8988T (cell line): ENCODE measurements at regions not wholly inside any gene's neighbourhood (a gene's known extent, or its start where the extent isn't known, plus 50 kb on each side); places are given as distances from the start of the nearest gene placed in this dataset.

Experiments used
- DNase-seq: peaks from one replicate; pipeline ENCODE4 v3.0.0; 2011

- DNase-seq: no peak
Observed at GRCh38 chr12:3336606-3337311, 154.2 kb upstream of the PRMT8 start.

DNA sequence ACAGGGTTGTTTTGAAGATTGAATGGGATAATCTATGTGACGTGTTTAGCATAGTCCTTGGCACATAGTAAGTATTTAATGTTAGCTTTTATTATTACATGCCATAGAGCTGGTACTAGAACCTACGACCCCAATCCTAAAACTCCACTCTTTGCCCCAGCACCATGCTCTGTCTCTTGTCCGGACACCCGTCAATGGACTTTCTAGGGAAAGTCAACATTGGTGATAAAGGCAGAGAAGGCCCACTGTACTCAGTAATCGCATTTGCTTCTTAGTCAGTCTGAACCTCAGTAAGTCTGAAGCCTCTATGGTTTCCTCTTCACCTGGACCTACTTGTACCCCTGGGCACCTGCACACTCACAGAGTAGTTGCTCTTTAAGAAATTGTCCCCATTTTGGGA lies 153.1 kb upstream of the PRMT8 start:
- no peak for DNase-seq

DNA sequence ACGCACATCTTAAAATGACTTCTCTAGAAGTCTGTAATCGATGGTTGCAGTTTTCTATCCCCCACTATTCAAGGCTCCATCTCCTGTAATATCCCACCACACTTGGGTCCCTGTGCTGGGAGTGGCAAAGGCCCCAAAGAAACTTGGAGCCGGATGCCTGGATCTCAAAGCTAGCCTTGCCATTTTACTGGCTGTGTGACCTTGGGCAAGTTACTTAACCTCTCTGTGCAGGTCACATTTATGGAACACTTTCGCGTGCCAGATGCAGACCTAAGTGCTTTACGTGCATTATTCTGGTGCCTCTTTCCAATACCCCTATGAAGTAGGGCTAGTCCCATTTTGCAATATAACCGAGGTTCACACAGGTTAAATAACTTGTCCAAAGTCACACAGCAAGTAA lies 151.8 kb upstream of the PRMT8 start:
- DNase-seq: no peak

GRCh38 chr12:3341594-3341993 lies 149.4 kb upstream of the PRMT8 start:
- DNase-seq: no peak

DNA sequence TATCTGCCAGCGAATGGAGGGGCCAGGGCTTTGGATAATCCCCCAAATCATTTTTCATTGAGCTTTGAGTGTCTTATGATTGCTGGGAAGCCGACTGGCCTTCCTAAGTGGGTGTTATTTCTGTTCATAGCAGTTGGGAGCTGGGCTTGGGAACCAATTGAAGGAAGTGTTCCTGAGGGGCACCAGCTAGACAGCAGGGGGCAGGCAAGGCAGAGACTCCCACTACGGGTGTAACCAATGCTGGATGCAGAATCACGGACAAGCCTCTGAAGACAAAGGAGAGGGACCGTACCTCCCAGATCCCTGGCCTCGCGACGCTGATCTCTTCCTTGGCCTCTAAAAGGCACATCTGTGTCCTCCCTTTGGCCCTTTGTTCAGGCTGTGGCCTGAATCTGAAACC lies 149.0 kb upstream of the PRMT8 start:
- peak; percentile 52 for DNase-seq

DNA sequence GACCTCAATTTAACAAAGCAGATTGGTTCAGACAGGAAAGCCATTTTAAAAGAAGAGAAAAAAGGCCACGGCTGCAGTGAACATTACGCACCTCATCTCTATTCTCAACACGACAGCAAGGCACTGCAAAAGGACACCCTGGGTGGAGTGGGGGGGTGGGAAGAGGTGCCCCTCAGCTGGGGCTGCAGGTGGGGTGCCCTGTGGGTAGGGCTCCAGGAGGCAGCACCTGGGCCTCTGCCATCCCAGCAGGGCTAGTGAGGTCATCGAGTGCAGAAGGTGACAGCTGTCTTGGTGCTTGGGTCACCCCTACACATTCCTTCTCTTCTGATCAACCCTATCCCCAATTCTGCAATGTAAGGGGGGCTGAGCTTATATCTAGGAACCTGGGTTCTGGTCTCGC lies 142.9 kb upstream of the PRMT8 start:
- no peak for DNase-seq

DNA sequence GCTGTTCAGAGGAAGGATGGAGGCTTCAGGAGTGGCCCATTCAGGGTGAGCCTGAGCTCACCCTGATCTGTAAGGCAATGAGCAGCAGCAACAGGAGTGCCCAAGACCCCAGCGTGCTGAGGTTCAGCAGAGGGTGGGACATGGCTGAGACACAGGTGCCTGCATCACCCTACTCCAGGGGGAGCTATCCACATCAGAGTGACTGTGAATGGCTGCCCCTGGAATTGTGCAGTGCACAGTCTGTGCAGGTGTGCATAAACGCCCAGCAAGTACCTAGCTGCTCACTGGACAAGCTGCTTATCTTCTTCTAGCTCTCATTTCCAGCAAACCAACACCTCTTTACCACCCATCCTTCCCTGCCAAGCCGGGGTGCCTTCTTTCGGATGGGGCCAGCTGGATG lies 140.6 kb upstream of the PRMT8 start:
- no peak for DNase-seq

- DNase-seq: no peak
Observed at GRCh38 chr12:3351731-3352130, 139.3 kb upstream of the PRMT8 start.

DNA sequence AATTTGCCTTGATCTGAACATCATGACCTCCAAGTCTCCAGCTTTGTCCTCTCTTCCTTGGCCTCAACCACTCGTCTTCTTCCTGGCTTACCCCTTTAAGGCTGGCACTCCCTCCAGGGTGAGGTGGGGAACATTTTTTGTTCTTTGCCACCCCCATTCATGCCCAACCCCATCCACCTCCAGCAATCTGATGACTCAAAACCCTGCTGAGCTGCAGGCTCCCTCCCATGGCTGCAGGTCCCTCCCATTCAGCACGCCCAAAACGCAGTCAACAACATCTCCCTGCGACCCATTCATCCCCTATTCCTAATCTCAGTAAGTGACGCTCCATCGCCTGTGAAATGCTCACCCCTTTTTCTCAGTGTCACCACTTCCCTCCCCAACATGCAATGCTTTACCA lies 138.8 kb upstream of the PRMT8 start:
- no peak for DNase-seq

GRCh38 chr12:3353621-3354020 lies 137.4 kb upstream of the PRMT8 start:
- no peak for DNase-seq

- DNase-seq: no peak
Observed at GRCh38 chr12:3354586-3354985, 136.4 kb upstream of the PRMT8 start.

DNA sequence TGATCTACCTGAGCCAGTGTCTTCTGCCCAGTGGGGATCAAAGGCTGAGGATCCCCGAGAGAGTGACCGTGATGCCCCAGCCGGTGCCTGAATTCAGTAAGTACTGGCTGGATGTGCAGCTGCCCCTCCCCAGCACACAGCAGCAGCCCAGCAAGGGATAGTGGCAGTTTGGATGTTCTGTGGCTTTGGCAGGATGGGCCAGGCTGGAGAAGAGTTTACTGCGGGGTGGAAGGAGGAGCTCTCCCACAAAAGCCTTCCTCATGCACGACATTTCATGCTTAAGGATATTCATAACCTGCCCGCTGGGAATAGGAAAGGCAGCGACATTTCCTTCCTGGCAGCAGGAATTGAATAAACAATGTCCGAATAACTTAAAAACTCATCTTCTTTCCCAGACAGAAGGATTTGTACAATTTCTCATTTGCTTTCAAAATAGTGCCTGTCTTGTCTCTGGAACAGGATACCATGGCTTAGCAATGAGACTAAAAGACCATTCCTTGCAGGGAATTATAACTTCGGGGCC lies 135.6 kb upstream of the PRMT8 start:
- no peak for DNase-seq

DNA sequence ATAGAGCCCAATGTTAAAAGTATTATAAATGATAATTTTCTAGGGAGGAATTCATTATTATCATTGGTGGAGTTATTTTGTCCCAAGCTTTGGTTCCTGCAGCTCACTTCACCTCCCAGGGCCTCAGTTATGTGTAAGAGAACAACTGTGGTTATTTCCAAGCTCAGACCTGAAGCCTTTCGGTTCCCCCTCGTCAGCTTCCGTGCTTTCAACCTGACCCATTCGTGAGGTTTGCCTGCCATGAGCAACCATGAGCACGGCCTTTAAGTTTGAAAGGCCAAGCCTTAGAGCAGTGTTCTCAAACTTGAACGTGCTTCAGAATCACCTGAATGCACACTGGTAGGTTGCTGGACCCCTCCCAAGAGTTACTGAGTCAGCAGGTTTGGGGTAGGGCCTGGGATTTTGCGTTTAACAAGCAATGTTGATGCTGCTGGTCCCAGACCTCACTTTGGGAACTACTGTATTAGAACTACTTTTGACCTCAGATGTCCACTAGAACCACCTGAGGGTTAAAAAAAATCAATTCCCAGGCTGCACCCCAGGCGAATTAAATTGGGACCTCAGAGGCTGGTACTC lies 133.0 kb upstream of the PRMT8 start:
- DNase-seq: no peak

- DNase-seq: no peak
Observed at GRCh38 chr12:3359478-3359877, 131.5 kb upstream of the PRMT8 start.

DNA sequence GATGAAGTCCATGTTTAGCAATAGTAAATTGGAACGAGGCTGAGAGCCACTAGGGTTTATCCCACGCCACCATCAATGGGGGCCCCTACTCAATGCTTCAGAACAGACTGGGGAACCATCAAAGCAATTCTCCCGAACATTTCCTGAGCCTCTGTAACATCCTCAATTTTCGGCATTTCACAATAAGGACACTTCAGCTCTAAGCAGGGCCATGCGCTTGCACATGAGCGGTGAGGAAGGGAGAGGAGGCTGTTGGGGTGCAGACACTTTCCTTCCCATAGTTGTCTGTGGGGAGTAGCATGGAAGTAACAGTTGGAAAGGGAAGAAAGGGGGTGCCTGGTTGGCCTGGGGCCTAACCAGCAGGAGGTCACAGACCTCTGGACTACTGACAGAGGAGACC lies 129.9 kb upstream of the PRMT8 start:
- no peak for DNase-seq

- no peak for DNase-seq
Observed at GRCh38 chr12:3362737-3363136, 128.3 kb upstream of the PRMT8 start.

DNA sequence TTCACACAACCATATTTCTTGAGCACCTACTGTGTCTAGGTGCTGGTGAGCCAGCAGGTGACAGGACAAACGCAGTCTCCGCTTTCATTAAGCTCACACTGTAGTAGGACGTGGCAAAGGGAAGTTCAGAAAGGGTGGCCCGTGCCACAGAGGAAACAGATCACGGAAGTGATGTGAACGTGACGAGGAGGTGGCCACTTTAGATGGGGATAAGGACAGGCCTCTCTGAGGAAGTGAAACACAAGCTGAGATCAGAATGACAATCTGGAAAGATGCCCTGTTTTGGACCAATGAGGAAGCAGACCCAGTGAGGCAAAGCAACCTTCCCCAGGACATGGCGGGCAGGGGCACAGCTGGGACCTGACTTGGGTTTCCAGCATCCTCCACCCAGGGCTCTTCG lies 127.4 kb upstream of the PRMT8 start:
- DNase-seq: no peak

GRCh38 chr12:3364226-3364625 lies 126.8 kb upstream of the PRMT8 start:
- DNase-seq: no peak

- no peak for DNase-seq
Observed at GRCh38 chr12:3364661-3365462, 126.1 kb upstream of the PRMT8 start.

- DNase-seq: peak; percentile 74
Observed at GRCh38 chr12:3365463-3366411, 125.3 kb upstream of the PRMT8 start.

DNA sequence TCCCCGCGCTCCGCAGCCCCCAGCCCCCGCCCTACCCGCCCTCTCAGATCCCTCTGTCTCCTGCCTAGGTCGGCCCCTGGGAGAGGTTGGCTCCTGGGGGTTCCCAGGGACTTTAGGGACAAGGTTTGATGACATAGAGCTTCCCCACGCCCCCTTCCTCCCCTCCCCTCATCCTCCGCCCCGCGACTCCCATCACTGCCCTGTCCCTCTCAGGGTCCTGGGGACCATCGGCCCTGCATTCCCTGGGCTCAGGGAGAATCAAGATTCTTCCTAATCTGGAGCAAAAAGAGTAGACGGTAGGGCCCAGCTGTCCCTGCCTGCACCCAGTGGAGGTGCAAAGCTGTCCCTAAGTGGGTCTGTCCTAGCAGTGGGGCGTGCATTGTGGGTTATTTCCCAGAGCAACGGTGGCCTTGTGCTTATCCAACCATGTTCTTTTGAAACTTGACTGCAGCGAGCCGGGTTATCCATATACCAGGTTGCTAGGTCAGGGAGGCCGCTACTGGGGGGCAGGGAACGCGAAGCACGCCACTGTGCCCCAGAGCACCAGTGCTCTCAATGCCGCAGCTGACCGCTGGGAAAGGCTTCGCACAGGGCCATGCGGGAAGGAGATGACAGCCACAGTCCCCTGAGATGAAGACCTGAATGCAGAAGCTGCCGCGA lies 124.4 kb upstream of the PRMT8 start:
- DNase-seq: no peak

DNA sequence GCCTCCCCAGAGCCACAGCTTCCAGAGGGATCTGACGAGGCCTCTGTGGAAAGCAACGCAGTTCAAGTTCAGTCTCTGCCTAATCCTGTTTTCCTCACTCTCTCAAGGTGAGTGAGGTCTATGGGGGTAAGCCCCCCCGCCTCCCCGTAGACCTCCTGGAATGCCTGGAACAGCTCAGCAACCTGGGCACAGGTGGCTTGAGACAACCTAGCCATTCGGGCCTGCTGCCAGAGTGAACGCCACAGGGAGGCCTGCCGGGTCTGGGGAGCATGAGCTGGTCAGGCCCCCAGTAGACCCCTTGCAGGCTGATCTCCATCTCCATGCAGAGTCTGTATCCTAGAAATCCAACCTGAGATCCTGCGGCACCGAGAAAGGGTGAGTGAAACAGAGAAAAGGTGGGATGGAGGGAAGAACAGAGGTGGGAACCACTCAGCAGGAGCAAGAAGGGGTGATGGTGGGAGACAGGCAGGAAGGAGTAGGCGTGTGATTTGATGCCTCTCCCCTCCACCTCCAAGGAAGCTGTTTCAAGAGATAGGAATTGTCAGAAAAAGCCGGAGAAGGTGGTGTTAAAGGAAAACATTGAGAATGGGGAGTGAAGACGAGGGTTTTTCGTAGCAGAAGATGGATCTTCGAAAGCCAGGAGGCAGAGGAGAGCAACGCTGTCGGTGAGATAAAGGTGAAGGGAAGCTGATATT lies 123.1 kb upstream of the PRMT8 start:
- no peak for DNase-seq
